HepG2 (cell line): ENCODE measurements at regions not wholly inside any gene's neighbourhood (a gene's known extent, or its start where the extent isn't known, plus 50 kb on each side); places are given as distances from the start of the nearest gene placed in this dataset.

Experiments
- ATAC-seq: fragments of 200-7000 bp; cut with Tn5 transposase; 3 replicates; pipeline ENCODE4 v1.9.1; 2020; ENCODE audit warnings: mild to moderate bottlenecking, moderate library complexity
- BruUV-seq: library from RNA; stranded (reverse); fragments of 400-500 nt; replicated peaks from 2 replicates; lab custom pipeline; 2021; lab: Mats Ljungman, UMichigan
- CTCF ChIA-PET: fragments of 300-600 bp; formaldehyde crosslinking; extraction: SDS; loops from one replicate; lab custom pipeline; 2021; ENCODE audit warnings: low total read pairs, inconsistent platforms, low intra/inter-chr PET ratio; lab: Yijun Ruan, JAX
- POLR2A ChIA-PET: fragments of 350-600 bp; sonication (Branson Sonifier 250); formaldehyde crosslinking; loops from one replicate; lab custom pipeline; 2020; ENCODE audit warnings: antibody characterized with exemption, inconsistent platforms; lab: Yijun Ruan, JAX
- DNase-seq: peaks from one replicate; pipeline ENCODE4 v3.0.0-alpha.2; 2015; ENCODE audit warnings: low spot score
- FAIRE-seq: peaks from 3 replicates; lab custom pipeline; 2011; peaks lifted over from hg19 to GRCh38; lab: Jason Lieb, UNC
- H2AFZ ChIP-seq: one replicate; pipeline ENCODE4 v1.6.1; 2011; ENCODE audit warnings: low read length, inconsistent platforms
- H3K27ac ChIP-seq: fragments of 300-600 bp; 3 replicates; pipeline ENCODE4 v1.8.0; 2011; ENCODE audit warnings: mixed run types, mild to moderate bottlenecking, mixed read lengths, low read length, inconsistent platforms; ENCODE audit not compliant: insufficient read depth; ENCODE audit errors: extremely low read length
- H3K27me3 ChIP-seq, 2 experiments: fragments of 200-600 bp in 1 of 2; 2 replicates in 1 of 2; 3 replicates in 1 of 2; pipeline versions ENCODE4 v1.6.0 to v1.8.0; 2011; ENCODE audit warnings: low read length in 2 of 2, mild to moderate bottlenecking in 2 of 2, moderate library complexity in 2 of 2, inconsistent platforms in 1 of 2; ENCODE audit not compliant: insufficient read depth in 2 of 2, control insufficient read depth in 1 of 2
- H3K36me3 ChIP-seq, 2 experiments: fragments of 200-600 bp in 1 of 2; replicated peaks in 1 of 2; 2 replicates in 1 of 2; 3 replicates in 1 of 2; pipeline versions ENCODE4 v1.5.1 to v1.8.0; 2011; ENCODE audit warnings: low read length in 2 of 2, inconsistent platforms in 1 of 2; ENCODE audit not compliant: insufficient read depth in 2 of 2, control insufficient read depth in 1 of 2
- H3K4me1 ChIP-seq: 2 replicates; pipeline ENCODE4 v1.5.1; 2012; ENCODE audit warnings: low read length, inconsistent platforms; ENCODE audit not compliant: insufficient read depth
- H3K4me2 ChIP-seq: 2 replicates; pipeline ENCODE4 v1.6.0; 2011; ENCODE audit warnings: low read depth, low read length, inconsistent platforms
- H3K4me3 ChIP-seq, 3 experiments: fragments of 200-600 bp in 1 of 3; sonication (generic), shearing (Covaris generic) in 1 of 3; replicated peaks in 1 of 3; 2 replicates each; pipeline ENCODE4 v1.5.1; 2011 to 2016; ENCODE audit warnings: low read length in 3 of 3, inconsistent platforms in 2 of 3, low read depth in 2 of 3, mild to moderate bottlenecking in 2 of 3, control low read depth in 1 of 3, mixed read lengths in 1 of 3; ENCODE audit not compliant: insufficient read depth in 1 of 3
- H3K79me2 ChIP-seq: one replicate; pipeline ENCODE4 v1.6.1; 2011; ENCODE audit warnings: low read length, inconsistent platforms; ENCODE audit not compliant: insufficient read depth
- H3K9ac ChIP-seq: 2 replicates; pipeline ENCODE4 v1.6.0; 2011; ENCODE audit warnings: mild to moderate bottlenecking, low read depth, low read length, inconsistent platforms; ENCODE audit not compliant: insufficient read depth
- H3K9me3 ChIP-seq: 2 replicates; pipeline ENCODE4 v1.5.1; 2012; ENCODE audit warnings: mild to moderate bottlenecking, low read length
- H4K20me1 ChIP-seq: 2 replicates; pipeline ENCODE4 v1.6.0; 2011; ENCODE audit warnings: inconsistent platforms, mild to moderate bottlenecking, low read length, moderate library complexity; ENCODE audit not compliant: insufficient read depth
- ATF7 ChIP-seq, 2 experiments: fragments of 450-650 bp in 1 of 2; sonication (generic) in 1 of 2; formaldehyde crosslinking in 1 of 2; IDR thresholded peaks; 2 replicates each; pipeline versions ENCODE4 v1.4.0 to v1.6.1; 2016 to 2020; ENCODE audit warnings: antibody characterized with exemption in 1 of 2, mild to moderate bottlenecking in 1 of 2, missing genetic modification reagents in 1 of 2
- ISX ChIP-seq: sonication (generic); formaldehyde crosslinking; conservative IDR thresholded peaks from 2 replicates; pipeline ENCODE4 v1.5.0; 2020; ENCODE audit warnings: missing genetic modification reagents
- KLF13 ChIP-seq: sonication (generic); formaldehyde crosslinking; IDR thresholded peaks from 2 replicates; pipeline ENCODE4 v1.4.0; 2020; ENCODE audit warnings: mild to moderate bottlenecking, missing genetic modification reagents
- MAFG ChIP-seq: sonication (generic); formaldehyde crosslinking; IDR thresholded peaks from 2 replicates; pipeline ENCODE4 v1.5.1; 2020; ENCODE audit warnings: mild to moderate bottlenecking, missing genetic modification reagents
- NBN ChIP-seq: fragments of 450-650 bp; conservative IDR thresholded peaks from 2 replicates; pipeline ENCODE4 v1.6.1; 2017
- NFIC ChIP-seq: IDR thresholded peaks from 2 replicates; pipeline ENCODE4 v1.6.1; 2012; ENCODE audit warnings: mild to moderate bottlenecking, low read length, inconsistent platforms
- SKIL ChIP-seq: sonication (generic); formaldehyde crosslinking; IDR thresholded peaks from 2 replicates; pipeline ENCODE4 v1.8.0; 2022; ENCODE audit warnings: missing genetic modification reagents, mild to moderate bottlenecking, moderate library complexity, borderline replicate concordance
- SNAPC2 ChIP-seq: sonication (generic); formaldehyde crosslinking; IDR thresholded peaks from 2 replicates; pipeline ENCODE4 v1.8.1; 2022; ENCODE audit warnings: mild to moderate bottlenecking, missing genetic modification reagents
- SOX6 ChIP-seq, 2 experiments: fragments of 450-650 bp in 1 of 2; sonication (generic) in 1 of 2; formaldehyde crosslinking in 1 of 2; IDR thresholded peaks; 2 replicates each; pipeline versions ENCODE4 v1.4.0 to v1.6.1; 2017 to 2020; ENCODE audit warnings: antibody characterized with exemption in 1 of 2, mild to moderate bottlenecking in 1 of 2, missing genetic modification reagents in 1 of 2
- STAG1 ChIP-seq: sonication (generic); formaldehyde crosslinking; IDR thresholded peaks from 2 replicates; pipeline ENCODE4 v1.4.0; 2020; ENCODE audit warnings: missing genetic modification reagents
- YEATS2 ChIP-seq: sonication (generic); formaldehyde crosslinking; IDR thresholded peaks from 2 replicates; pipeline ENCODE4 v1.4.0; 2020; ENCODE audit warnings: missing genetic modification reagents, borderline replicate concordance
- ZBTB42 ChIP-seq: sonication (generic); formaldehyde crosslinking; IDR thresholded peaks from 2 replicates; pipeline ENCODE4 v1.5.0; 2020; ENCODE audit warnings: mild to moderate bottlenecking, missing genetic modification reagents
- ZKSCAN5 ChIP-seq: sonication (generic); formaldehyde crosslinking; IDR thresholded peaks from 2 replicates; pipeline ENCODE4 v1.5.1; 2020; ENCODE audit warnings: mild to moderate bottlenecking, missing genetic modification reagents
- ZNF468 ChIP-seq: sonication (generic); formaldehyde crosslinking; IDR thresholded peaks from 2 replicates; pipeline ENCODE4 v1.8.0; 2022; ENCODE audit warnings: mild to moderate bottlenecking, moderate library complexity, missing genetic modification reagents
- ZNF510 ChIP-seq: sonication (generic); formaldehyde crosslinking; IDR thresholded peaks from 2 replicates; pipeline ENCODE4 v1.4.0; 2020; ENCODE audit warnings: low read depth, mild to moderate bottlenecking, missing genetic modification reagents
- WGBS: methylation state at CpG from one replicate; pipeline ENCODE4 v1.1.6; 2017; ENCODE audit warnings: low lambda C conversion rate; 5-methylcytosine and 5-hydroxymethylcytosine counted together
- in situ Hi-C: cut with HindIII; loops from 2 replicates; pipeline ENCODE4 v1.10.0; 2017; ENCODE audit warnings: low pct_unique_long_range_greater_than_20kb; ENCODE audit not compliant: extremely low pct_ligation_motif_present
- intact Hi-C: fragments of 100-400 bp; cut with micrococcal nuclease; formaldehyde crosslinking; loops from one replicate; pipeline ENCODE4 v1.10.0; 2022; ENCODE audit not compliant: unreplicated experiment

GRCh38 chr21:27076025-27076424 lies 109.1 kb upstream of the ADAMTS5 start:
- Histone ChIP-seq H3K27ac (no peak overlapping the region), H3K4me3 (no peak overlapping the region), H3K4me1 (no peaks in the 10 kb centered on the region), H4K20me1 (no peaks in the 10 kb centered on the region), H3K36me3 (no peaks in the 10 kb centered on the region), H3K9me3 (peaks cover 95% of the 10 kb centered on the region), H3K9ac (no peak overlapping the region), H3K4me2 (no peak overlapping the region), H2AFZ (no peak overlapping the region), H3K79me2 (no peaks in the 10 kb centered on the region), H3K27me3 (no peaks in the 10 kb centered on the region)
- no peak for DNase-seq
- in situ Hi-C loops (no loop called here), intact Hi-C loops (no loop called here)
- POLR2A ChIA-PET = no interaction called here
- BruUV-seq = no TSS peak
- FAIRE-seq = no peak
- no peak for ATAC-seq
- TF ChIP-seq ATF7 (IDR thresholded peaks at IDR 0.05) (peak; percentile 42; the same call in 1 of the 2 replicates), ATF7 (CRISPR knock-in tag; IDR thresholded peaks at IDR 0.05) (no peak), SNAPC2 (CRISPR knock-in tag) (no peak), ZNF510 (CRISPR knock-in tag) (no peak)
- CTCF ChIA-PET = no interaction called here

- 4% methylated on average over 4 of the region's 4 CpGs for WGBS
- in situ Hi-C loops (no loop called here), intact Hi-C loops (no loop called here)
- ATAC-seq (no peak), DNase-seq (no peak), FAIRE-seq (no peak)
- H3K9me3 ChIP-seq = peaks cover 84% of the 10 kb centered on the region
- POLR2A ChIA-PET = no interaction called here
- BruUV-seq = no TSS peak
- H3K27me3 ChIP-seq = no peaks in the 10 kb centered on the region
- no peaks in the 10 kb centered on the region for H3K36me3 ChIP-seq
- H3K4me1 ChIP-seq = no peaks in the 10 kb centered on the region
- no peaks in the 10 kb centered on the region for H4K20me1 ChIP-seq
- H2AFZ ChIP-seq = no peak overlapping the region
- H3K27ac ChIP-seq = no peak overlapping the region
- no peak overlapping the region for H3K9ac ChIP-seq
- H3K79me2 ChIP-seq = no peaks in the 10 kb centered on the region
- H3K4me3 ChIP-seq = no peak overlapping the region
- H3K4me2 ChIP-seq = no peak overlapping the region
- CTCF ChIA-PET = no interaction called here
- TF ChIP-seq MAFG (CRISPR knock-in tag) = no peak
- no peak for TF ChIP-seq SKIL (CRISPR knock-in tag)
- no peak for TF ChIP-seq NBN
- TF ChIP-seq ZBTB42 = no peak
- TF ChIP-seq NFIC = no peak
- TF ChIP-seq ZNF468 = no peak
- no peak for TF ChIP-seq STAG1 (CRISPR knock-in tag)
- no peak for TF ChIP-seq SOX6 (IDR thresholded peaks at IDR 0.05)
- no peak for TF ChIP-seq SOX6 (CRISPR knock-in tag; IDR thresholded peaks at IDR 0.05)
- TF ChIP-seq YEATS2 (CRISPR knock-in tag) = no peak
- no peak for TF ChIP-seq KLF13 (CRISPR knock-in tag)
- no peak for TF ChIP-seq ISX (CRISPR knock-in tag)
- TF ChIP-seq ZKSCAN5 = no peak
Observed at GRCh38 chr21:27070861-27071670, 104.2 kb upstream of the ADAMTS5 start.
